ENCODE measurements at regions not wholly inside any gene's neighbourhood (a gene's known extent, or its start where the extent isn't known, plus 50 kb on each side); places are given as distances from the start of the nearest gene placed in this dataset.

- Histone ChIP-seq H3K27ac (no peak overlapping the region), H3K4me1 (no peaks in the 10 kb centered on the region), H3K4me3 (no peak overlapping the region), H3K27me3 (peaks cover 0 to 7% of the 10 kb centered on the region in 2 donors), H3K36me3 (no peaks in the 10 kb centered on the region), H3K9me3 (no peaks in the 10 kb centered on the region)
- no peak for DNase-seq
- intact Hi-C loops (cut with DNase I; ENCODE audit: low total_unique reads), result no loop called here
- TF ChIP-seq CTCF (IDR thresholded peaks at IDR 0.05), result no peak
These were observed 118.5 kb downstream of the FOXA2 start for GRCh38 chr20:22465622-22466446.

GRCh38 chr20:22464312-22465003 is 119.9 kb downstream of the FOXA2 start:
- H3K27ac ChIP-seq, result no peak overlapping the region
- peaks cover 0 to 7% of the 10 kb centered on the region in 2 donors for H3K27me3 ChIP-seq
- intact Hi-C loops (cut with DNase I; ENCODE audit: low total_unique reads), result no loop called here
- H3K4me3 ChIP-seq, result no peak overlapping the region
- DNase-seq, result no peak
- no peak for TF ChIP-seq CTCF (IDR thresholded peaks at IDR 0.05)
- H3K4me1 ChIP-seq, result no peaks in the 10 kb centered on the region
- no peaks in the 10 kb centered on the region for H3K9me3 ChIP-seq
- H3K36me3 ChIP-seq, result no peaks in the 10 kb centered on the region

GRCh38 chr20:22462975-22463914 is 121.1 kb downstream of the FOXA2 start:
- Histone ChIP-seq H3K9me3 (no peaks in the 10 kb centered on the region), H3K27ac (no peak overlapping the region), H3K27me3 (peaks cover 0 to 7% of the 10 kb centered on the region in 2 donors), H3K4me3 (no peak overlapping the region), H3K36me3 (no peaks in the 10 kb centered on the region), H3K4me1 (no peaks in the 10 kb centered on the region)
- TF ChIP-seq CTCF (IDR thresholded peaks at IDR 0.05), result no peak
- no peak for DNase-seq
- intact Hi-C loops (cut with DNase I; ENCODE audit: low total_unique reads), result no loop called here

GRCh38 chr20:22460803-22461202 is 123.6 kb downstream of the FOXA2 start:
- intact Hi-C loops (cut with DNase I; ENCODE audit: low total_unique reads), result no loop called here
- Histone ChIP-seq H3K27ac (no peak overlapping the region), H3K4me1 (no peaks in the 10 kb centered on the region), H3K27me3 (peaks cover 0 to 8% of the 10 kb centered on the region in 2 donors), H3K9me3 (no peaks in the 10 kb centered on the region), H3K36me3 (no peaks in the 10 kb centered on the region), H3K4me3 (no peak overlapping the region)
- TF ChIP-seq CTCF (IDR thresholded peaks at IDR 0.05), result no peak
- no peak for DNase-seq

GRCh38 chr20:22460231-22460630 is 124.1 kb downstream of the FOXA2 start:
- no peaks in the 10 kb centered on the region for H3K36me3 ChIP-seq
- no peak for TF ChIP-seq CTCF (IDR thresholded peaks at IDR 0.05)
- H3K9me3 ChIP-seq, result no peaks in the 10 kb centered on the region
- H3K4me1 ChIP-seq, result no peaks in the 10 kb centered on the region
- H3K27ac ChIP-seq, result no peak overlapping the region
- intact Hi-C loops (cut with DNase I; ENCODE audit: low total_unique reads), result no loop called here
- H3K27me3 ChIP-seq, result peaks cover 0 to 11% of the 10 kb centered on the region in 2 donors
- no peak for DNase-seq
- no peak overlapping the region for H3K4me3 ChIP-seq
